MV-4-11 (cell line): ENCODE measurements at regions not wholly inside any gene's neighbourhood (a gene's known extent, or its start where the extent isn't known, plus 50 kb on each side); places are given as distances from the start of the nearest gene placed in this dataset.
"Not testable (repeated sequence)": the region's sequence is repeated elsewhere in the genome, so short reads cannot be mapped to it uniquely, and the experiment has no call there.

Experiments used
- DNase-seq: peaks from one replicate; lab custom pipeline; 2025; lab: John Stamatoyannopoulos, UW

- not testable (repeated sequence) for DNase-seq
Measured at GRCh38 chr13:112223929-112224328, 152.2 kb upstream of the SPACA7 start.

GRCh38 chr13:112225429-112226090 lies 150.6 kb upstream of the SPACA7 start:
- no peak for DNase-seq

DNA sequence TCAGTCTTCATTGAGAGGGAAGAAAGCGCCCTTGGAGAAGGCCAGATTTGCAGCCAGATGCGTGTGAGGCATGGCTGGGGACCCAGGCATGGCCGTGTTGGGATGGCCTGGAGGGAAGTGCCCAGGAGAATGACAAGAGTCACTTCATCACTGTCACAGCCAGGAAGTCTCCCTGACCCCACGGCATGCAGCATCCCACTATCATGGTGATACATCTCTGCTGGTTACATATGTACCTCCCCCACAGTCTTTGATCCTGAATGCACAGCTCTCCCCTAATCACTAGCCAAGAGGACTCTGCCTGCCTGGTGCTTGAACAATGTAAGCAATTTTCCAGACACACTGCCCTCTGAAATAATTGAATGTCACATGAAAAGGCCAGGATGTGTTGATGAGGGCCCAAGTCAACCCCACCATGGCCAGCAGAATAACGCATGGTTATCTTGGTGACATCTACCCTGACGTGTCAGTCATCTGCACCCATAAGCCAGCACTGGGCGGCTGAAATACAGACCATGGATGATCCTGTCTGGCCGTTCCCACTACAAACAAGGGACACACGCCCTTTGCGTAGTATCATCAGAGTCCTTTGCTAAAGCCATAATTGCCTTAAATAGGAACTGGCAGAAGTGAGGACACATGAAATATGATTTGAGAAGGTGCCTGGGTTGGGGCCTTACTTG lies 149.7 kb upstream of the SPACA7 start:
- no peak for DNase-seq

DNA sequence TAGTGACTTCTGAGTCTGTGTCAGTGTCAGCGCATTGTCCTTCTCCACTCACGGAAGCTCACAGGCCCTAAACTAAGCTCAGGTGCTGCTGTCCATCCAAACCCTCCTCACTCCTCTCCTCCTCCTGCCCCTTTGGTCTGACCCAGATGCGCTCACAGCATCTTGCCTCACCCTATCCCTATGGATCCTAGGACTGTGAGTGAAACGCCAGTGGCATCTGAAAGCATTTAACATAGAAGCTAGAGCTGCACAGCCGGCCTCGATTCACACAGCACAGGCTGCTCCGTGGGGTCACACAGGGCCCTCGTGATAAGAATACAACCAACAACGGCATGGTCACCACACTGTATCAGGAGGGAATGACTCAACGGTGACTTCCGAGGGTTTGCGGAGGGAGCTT lies 149.1 kb upstream of the SPACA7 start:
- DNase-seq, result no peak

- no peak for DNase-seq
Measured at GRCh38 chr13:112229445-112229844, 146.7 kb upstream of the SPACA7 start.

GRCh38 chr13:112229992-112230872 lies 145.9 kb upstream of the SPACA7 start:
- DNase-seq, result no peak

DNA sequence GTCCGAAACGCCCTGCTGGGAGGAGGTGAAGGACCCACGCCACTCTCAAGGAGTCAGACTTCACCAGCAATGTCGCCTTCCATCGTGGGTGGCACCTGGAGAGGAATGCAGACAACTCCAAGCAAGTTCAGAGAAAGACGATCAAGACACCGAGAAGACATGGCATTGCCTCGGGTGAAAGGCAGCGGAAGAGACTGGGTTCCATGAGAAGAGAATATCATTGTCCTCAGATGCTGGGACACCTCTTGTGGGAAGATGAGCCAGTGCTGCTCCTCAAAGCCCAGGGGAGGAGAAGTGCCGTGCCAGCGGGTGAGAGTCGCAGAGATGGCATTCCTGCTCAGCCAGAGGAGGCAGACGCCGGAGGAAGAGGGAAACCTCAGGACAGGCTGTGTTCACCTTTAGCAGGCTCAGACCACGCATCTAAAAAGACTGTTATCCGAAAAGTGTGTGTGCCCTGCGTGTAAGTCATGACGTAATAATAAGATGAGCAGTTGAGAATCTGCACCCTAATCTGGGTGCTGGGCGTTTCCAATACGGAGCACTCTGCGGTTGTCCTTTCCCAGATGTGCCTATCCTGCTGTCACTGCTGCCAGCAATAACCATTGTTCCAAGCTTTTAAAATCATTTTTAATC lies 144.6 kb upstream of the SPACA7 start:
- no peak for DNase-seq

DNA sequence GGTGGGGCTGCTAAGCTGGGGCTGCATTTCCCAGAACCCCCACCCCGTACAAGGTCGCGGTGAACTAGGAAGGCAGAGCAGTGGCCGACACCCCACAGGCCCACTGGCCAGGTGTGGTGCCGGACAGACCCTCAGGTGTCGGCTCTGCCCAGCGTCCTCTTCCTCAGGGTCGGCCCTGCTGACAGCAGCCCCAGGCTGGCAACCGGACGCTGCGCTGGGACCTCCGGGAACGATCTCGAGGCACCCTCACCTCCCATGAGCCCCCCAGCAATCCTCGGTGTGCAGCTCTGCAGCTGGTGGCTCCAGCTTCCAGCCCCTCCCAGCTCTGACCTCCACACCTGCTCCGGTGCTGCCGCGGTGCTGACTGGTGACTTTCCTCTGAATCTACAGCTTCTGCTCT lies 142.9 kb upstream of the SPACA7 start:
- no peak for DNase-seq

DNA sequence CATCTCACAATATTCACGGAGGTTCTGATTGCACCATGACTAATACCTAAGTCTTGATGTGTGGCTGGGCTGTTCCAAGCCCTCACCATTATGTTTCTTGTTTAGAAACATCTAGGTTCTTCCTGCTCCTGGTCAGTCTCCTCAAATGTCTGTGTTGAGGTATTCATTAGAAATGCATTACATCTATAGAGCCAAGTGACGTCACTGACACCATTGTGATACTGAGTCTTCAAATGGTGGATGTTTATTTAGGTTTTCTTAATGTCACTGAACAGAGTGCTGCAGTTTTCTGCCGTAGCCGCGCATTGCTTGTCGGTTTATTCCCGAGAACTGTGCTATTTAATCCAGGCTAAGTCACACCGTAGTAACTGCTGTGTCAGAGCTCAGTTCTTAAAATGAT lies 142.4 kb upstream of the SPACA7 start:
- no peak for DNase-seq

- no peak for DNase-seq
Measured at GRCh38 chr13:112234131-112234875, 141.9 kb upstream of the SPACA7 start.

DNA sequence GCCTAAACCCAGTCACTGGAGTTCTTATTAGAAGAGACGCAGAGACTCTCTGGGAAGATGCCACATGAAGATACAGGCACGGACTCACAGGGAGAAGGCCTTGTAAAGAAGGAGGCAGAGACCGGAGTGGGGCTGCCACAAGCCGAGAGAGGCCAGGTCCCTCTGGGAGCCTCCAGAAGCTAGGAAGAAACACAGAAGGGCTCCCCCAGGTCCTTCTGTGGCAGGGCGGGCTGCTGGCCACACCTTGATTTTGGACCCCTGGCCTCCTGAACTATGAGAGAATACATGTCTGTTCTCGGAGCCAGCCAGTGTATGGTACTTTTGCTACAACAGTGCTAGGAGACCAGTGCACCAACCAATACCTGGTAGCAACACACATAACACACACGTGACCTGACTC lies 140.1 kb upstream of the SPACA7 start:
- DNase-seq, result no peak

DNA sequence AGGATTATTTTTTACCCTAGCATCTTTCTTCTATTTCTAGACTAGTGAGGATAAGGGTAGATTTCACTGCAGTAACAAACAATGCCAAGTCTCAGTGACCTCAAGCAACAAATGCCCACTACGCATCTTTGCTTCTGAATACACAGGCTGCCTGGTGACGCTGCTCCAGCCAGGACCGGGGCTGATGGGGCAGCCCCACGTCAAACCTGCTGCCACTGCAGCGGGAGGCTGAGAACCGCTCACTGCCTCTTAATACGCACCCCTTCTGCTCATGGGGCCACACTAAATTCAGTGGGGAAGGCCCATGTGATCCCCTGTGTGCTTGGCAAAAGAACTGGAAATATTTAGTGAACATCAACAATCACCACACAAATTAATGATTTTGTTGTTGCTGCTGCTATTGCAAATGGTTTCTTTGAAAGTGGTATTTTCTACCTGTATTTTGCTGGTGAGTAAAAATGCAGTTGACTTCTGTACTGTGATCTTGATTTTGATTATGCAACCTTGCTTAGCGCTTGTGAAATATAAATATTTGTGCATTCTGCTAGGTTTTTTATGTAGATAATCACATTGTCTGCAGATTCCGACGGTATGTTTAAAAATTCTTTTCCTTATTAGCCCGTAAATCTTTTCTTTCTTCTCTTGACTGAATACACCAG lies 139.5 kb upstream of the SPACA7 start:
- no peak for DNase-seq

DNA sequence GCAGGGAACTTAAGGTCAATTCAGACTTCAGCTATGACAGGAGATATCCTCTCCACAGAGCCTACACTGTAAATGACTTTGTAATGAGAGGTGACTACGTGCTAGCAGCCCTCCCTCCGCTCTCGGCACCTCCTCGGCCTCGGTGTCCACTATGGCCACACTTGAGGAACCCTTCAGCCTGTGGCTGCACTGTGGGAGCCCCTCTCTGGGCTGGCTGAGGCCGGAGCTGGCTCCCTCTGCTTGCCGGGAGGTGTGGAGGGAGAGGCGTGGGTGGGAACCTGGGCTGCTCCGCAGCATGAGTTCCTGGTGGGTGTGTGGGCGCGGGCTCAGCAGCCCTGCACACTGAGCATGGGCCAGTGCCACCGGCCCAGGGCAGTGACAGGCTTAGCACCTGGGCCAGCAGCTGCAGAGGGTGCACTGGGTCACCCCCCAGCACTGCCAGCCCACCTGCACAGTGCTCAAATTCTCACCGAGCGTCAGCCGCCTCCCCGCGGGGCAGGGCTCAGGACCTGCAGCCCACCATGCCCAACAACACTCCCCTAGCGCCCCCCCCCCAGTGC lies 137.6 kb upstream of the SPACA7 start:
- no peak for DNase-seq

DNA sequence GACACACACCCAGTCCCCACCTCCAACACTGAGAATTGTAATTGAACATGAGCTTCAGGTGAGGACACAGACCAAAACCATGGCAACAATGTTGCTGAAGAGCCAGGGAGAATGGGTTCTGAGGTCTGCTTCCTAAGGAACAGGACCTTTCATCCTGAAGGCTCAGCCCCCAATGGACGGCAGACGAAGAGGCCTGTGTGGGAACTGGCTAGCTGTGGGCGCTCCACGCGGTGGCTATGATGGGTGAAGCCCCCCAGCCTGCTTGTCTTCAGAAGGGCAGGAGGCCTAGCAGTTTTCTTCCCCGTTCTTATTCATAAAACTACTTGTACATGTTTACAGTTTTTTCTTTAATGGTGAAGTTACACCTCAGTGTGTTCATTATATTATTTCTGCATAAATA lies 136.1 kb upstream of the SPACA7 start:
- DNase-seq, result no peak

GRCh38 chr13:112241288-112241687 lies 134.9 kb upstream of the SPACA7 start:
- no peak for DNase-seq

GRCh38 chr13:112242777-112243176 lies 133.4 kb upstream of the SPACA7 start:
- no peak for DNase-seq

- DNase-seq, result no peak
Measured at GRCh38 chr13:112244061-112244460, 132.1 kb upstream of the SPACA7 start.

- DNase-seq, result no peak
Measured at GRCh38 chr13:112244495-112245177, 131.5 kb upstream of the SPACA7 start.

DNA sequence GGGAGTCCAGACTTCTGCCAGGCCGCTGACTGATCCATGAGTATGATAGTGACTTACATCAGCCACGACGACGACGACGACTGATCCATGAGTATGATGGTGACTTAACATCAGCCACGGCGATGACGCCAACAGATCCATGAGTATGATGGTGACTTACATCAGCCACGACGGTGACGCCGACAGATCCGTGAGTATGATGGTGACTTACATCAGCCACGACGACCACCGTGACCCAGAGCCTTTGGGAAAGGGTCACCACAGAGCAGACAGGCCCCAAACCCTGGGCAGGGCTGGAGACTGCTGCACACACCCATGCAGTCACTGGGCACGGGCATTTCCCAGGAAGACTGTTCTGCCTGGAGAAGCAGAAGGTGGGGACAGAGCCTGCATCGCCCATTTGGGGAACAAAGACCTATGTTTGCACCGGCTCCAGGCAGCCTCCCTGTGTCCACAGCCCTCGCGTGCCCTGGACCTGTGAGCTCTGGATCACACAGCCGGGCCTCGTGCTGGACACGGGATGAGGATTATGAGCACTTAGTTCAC lies 130.9 kb upstream of the SPACA7 start:
- no peak for DNase-seq

- DNase-seq, result no peak
Measured at GRCh38 chr13:112245989-112246388, 130.2 kb upstream of the SPACA7 start.
